ENCODE measurements at regions not wholly inside any gene's neighbourhood (a gene's known extent, or its start where the extent isn't known, plus 50 kb on each side); places are given as distances from the start of the nearest gene placed in this dataset.
"Not testable (repeated sequence)": the region's sequence is repeated elsewhere in the genome, so short reads cannot be mapped to it uniquely, and the experiment has no call there.

GRCh38 chr13:60229708-60230272, 66.1 kb upstream of the DIAPH3 start:
- Histone ChIP-seq H3K4me3 (no peak overlapping the region), H3K36me3 (no peaks in the 10 kb centered on the region), H3K27me3 (no peaks in the 10 kb centered on the region), H3K27ac (no peak overlapping the region), H3K9me3 (no peaks in the 10 kb centered on the region), H3K4me1 (peaks cover 0 to 4% of the 10 kb centered on the region in 2 donors)
- no peak for TF ChIP-seq CTCF (IDR thresholded peaks at IDR 0.05)
- DNase-seq (ENCODE audit: low spot score) = no peak

DNA sequence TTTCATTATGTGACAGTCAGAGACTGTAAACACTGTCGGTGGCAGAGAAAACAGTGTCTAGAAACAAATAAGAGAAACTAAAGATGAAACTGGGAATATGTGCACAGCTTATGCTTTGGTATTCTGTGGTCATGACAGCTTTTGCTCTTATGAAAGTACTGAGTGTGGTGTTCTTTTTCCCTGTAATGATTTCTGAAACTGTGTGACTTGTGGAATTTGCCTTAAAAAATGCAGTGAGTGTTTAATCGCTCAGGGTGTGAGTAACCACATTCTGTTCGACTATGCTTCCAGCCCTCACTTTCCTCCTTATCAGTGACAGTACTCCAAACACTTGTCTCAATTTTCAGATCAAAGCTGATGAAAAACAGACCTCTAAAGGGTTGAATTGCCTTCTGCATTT, 66.9 kb upstream of the DIAPH3 start:
- H3K9me3 ChIP-seq = no peaks in the 10 kb centered on the region
- no peak for TF ChIP-seq CTCF (IDR thresholded peaks at IDR 0.05)
- no peaks in the 10 kb centered on the region for H3K36me3 ChIP-seq
- H3K4me1 ChIP-seq = peaks cover 0 to 4% of the 10 kb centered on the region in 2 donors
- H3K27me3 ChIP-seq = no peaks in the 10 kb centered on the region
- no peak overlapping the region for H3K27ac ChIP-seq
- DNase-seq (ENCODE audit: low spot score) = no peak
- no peak overlapping the region for H3K4me3 ChIP-seq

DNA sequence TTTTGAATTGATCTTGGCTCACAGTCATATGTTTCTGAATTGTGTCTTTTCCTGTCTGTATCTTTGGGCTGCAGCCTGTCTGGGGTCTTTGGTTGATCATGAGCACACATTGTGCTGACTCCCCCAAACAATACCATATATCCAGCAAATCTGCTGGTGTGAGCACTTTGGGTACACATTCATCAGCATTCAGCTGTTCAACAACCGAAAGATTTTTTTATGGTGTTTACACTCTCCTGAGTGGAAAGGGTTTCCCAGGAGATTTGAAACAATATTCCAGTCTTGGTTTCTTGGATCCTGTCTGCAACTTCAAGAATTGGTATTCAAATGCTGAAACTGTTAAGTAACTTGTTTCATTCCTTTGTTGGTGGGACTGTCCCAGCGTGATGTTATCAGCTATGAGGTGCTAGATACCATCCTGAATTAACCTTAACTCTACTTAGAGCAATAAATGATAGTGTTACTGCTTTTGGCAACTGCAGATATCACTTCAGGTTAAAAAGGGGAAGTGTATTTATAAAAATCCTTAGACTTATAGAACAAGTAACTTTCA, 78.4 kb upstream of the DIAPH3 start:
- Histone ChIP-seq H3K4me1 (no peaks in the 10 kb centered on the region), H3K9me3 (no peaks in the 10 kb centered on the region), H3K27ac (no peak overlapping the region), H3K36me3 (no peaks in the 10 kb centered on the region), H3K27me3 (no peaks in the 10 kb centered on the region), H3K4me3 (no peak overlapping the region)
- no peak for DNase-seq (ENCODE audit: low spot score)
- no peak for TF ChIP-seq CTCF (IDR thresholded peaks at IDR 0.05)

GRCh38 chr13:60244381-60244780, 80.7 kb upstream of the DIAPH3 start:
- Histone ChIP-seq H3K9me3 (no peaks in the 10 kb centered on the region), H3K4me3 (no peak overlapping the region), H3K27me3 (no peaks in the 10 kb centered on the region), H3K36me3 (no peaks in the 10 kb centered on the region), H3K4me1 (no peaks in the 10 kb centered on the region), H3K27ac (no peak overlapping the region)
- TF ChIP-seq CTCF (IDR thresholded peaks at IDR 0.05) = no peak
- DNase-seq (ENCODE audit: low spot score) = no peak

GRCh38 chr13:60251419-60251818, 87.7 kb upstream of the DIAPH3 start:
- not testable (repeated sequence) for H3K27ac ChIP-seq; H3K4me1 ChIP-seq; DNase-seq (ENCODE audit: low spot score); H3K4me3 ChIP-seq; H3K36me3 ChIP-seq; H3K27me3 ChIP-seq; H3K9me3 ChIP-seq

DNA sequence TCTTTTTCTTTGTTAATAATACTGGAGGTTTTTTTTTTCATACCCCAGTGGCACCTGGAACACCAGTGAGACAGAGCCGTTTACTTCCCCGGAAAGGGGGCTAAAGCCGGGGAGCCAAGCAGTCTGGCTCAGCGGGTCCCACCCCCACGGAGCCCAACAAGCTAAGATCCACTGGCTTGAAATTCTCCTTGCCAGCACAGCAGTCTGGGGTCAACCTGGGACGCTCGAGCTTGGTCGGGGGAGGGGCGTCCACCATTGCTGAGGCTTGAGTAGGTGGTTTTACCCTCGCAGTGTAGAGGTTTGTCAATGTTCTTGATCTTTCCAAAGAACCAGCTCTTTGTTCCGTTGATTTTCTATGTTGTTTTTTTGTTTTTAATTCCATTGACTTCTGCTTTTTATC, 94.6 kb upstream of the DIAPH3 start:
- TF ChIP-seq CTCF (IDR thresholded peaks at IDR 0.05) = no peak
- H3K4me1 ChIP-seq = no peaks in the 10 kb centered on the region

More for the DNA sequence above, 94.6 kb upstream of the DIAPH3 start:
- Histone ChIP-seq H3K9me3 (peaks cover 0 to 15% of the 10 kb centered on the region in 2 donors), H3K4me3 (no peak overlapping the region), H3K27ac (no peak overlapping the region), H3K36me3 (no peaks in the 10 kb centered on the region), H3K27me3 (no peaks in the 10 kb centered on the region)
- no peak for DNase-seq (ENCODE audit: low spot score)

Data from right atrium auricular region (tissue), 2 donors.